Caco-2 (cell line): ENCODE measurements at regions not wholly inside any gene's neighbourhood (a gene's known extent, or its start where the extent isn't known, plus 50 kb on each side); places are given as distances from the start of the nearest gene placed in this dataset.
A peak's percentile ranks its signal among the peaks of the same experiment; 100 is the strongest.

Source experiments
- BruUV-seq: library from RNA; stranded (reverse); fragments of 400-500 nt; replicated peaks from 2 replicates; lab custom pipeline; 2021; lab: Mats Ljungman, UMichigan
- CTCF ChIA-PET: fragments of 300-600 bp; sonication (Branson Sonifier 250); formaldehyde crosslinking; loops from one replicate; lab custom pipeline; 2022; ENCODE audit warnings: antibody characterized with exemption; lab: Charles Lee
- POLR2A ChIA-PET: fragments of 300-600 bp; sonication (Branson Sonifier 250); formaldehyde crosslinking; loops from one replicate; lab custom pipeline; 2022; ENCODE audit warnings: antibody characterized with exemption; lab: Charles Lee
- DNase-seq, 2 experiments: peaks; one replicate each; pipeline versions ENCODE4 v3.0.0 to v3.0.0-alpha.2; 2020 to 2022
- H3K27me3 ChIP-seq: replicated peaks from 2 replicates; pipeline ENCODE4 v1.6.0; 2011; ENCODE audit warnings: low read length; ENCODE audit not compliant: control insufficient read depth, insufficient read depth
- H3K36me3 ChIP-seq: 2 replicates; pipeline ENCODE4 v1.5.1; 2011; ENCODE audit warnings: low read length; ENCODE audit not compliant: control insufficient read depth, insufficient read depth
- H3K4me1 ChIP-seq: fragments of 250-450 bp; sonication (Bioruptor Pico); 2 replicates; pipeline ENCODE4 v1.5.1; 2020; ENCODE audit warnings: mild to moderate bottlenecking
- H3K4me3 ChIP-seq: 2 replicates; pipeline ENCODE4 v1.5.1; 2011; ENCODE audit warnings: low read depth, mild to moderate bottlenecking, control low read depth, low read length
- H3K9me3 ChIP-seq: fragments of 250-450 bp; sonication (Bioruptor Pico); 2 replicates; pipeline ENCODE4 v1.5.1; 2020; ENCODE audit warnings: mild to moderate bottlenecking, moderate library complexity
- H3K27ac Mint-ChIP-seq: one replicate; pipeline ENCODE4 v1.8.0; 2022; ENCODE audit warnings: mixed read lengths; ENCODE audit not compliant: unreplicated experiment
- H3K27me3 Mint-ChIP-seq: one replicate; pipeline ENCODE4 v1.8.0; 2022; ENCODE audit warnings: mixed read lengths; ENCODE audit not compliant: insufficient read depth, unreplicated experiment
- H3K36me3 Mint-ChIP-seq: one replicate; pipeline ENCODE4 v1.8.0; 2022; ENCODE audit warnings: mild to moderate bottlenecking, mixed read lengths; ENCODE audit not compliant: insufficient read depth, unreplicated experiment
- H3K4me1 Mint-ChIP-seq: one replicate; pipeline ENCODE4 v1.8.0; 2022; ENCODE audit warnings: low read depth, mixed read lengths; ENCODE audit not compliant: unreplicated experiment
- H3K4me3 Mint-ChIP-seq: one replicate; pipeline ENCODE4 v1.8.0; 2022; ENCODE audit warnings: mild to moderate bottlenecking, moderate library complexity, mixed read lengths; ENCODE audit not compliant: unreplicated experiment
- H3K9me3 Mint-ChIP-seq: one replicate; pipeline ENCODE4 v1.8.0; 2022; ENCODE audit warnings: mixed read lengths; ENCODE audit not compliant: unreplicated experiment
- intact Hi-C: fragments of 100-400 bp; cut with micrococcal nuclease; formaldehyde crosslinking; loops from one replicate; pipeline ENCODE4 v1.10.0; 2022; ENCODE audit not compliant: unreplicated experiment
- TF ChIP-seq, protein P1 (sequence below), 2 experiments: fragments of 200-600 bp in 1 of 2; IDR thresholded peaks; 1 replicate in 1 of 2; 2 replicates in 1 of 2; pipeline versions ENCODE4 v1.5.1 to v1.8.0; 2011 to 2022; ENCODE audit warnings: antibody characterized with exemption in 1 of 2, control low read depth in 1 of 2, inconsistent platforms in 1 of 2, low read depth in 1 of 2, low read length in 1 of 2, mild to moderate bottlenecking in 1 of 2, moderate library complexity in 1 of 2; ENCODE audit not compliant: insufficient read depth in 1 of 2, severe bottlenecking in 1 of 2, unreplicated experiment in 1 of 2

GRCh38 chr7:115476671-115477181, 553.8 kb downstream of the TFEC start:
- H3K4me1 ChIP-seq, result no peaks in the 10 kb centered on the region
- TF ChIP-seq, protein P1, sequence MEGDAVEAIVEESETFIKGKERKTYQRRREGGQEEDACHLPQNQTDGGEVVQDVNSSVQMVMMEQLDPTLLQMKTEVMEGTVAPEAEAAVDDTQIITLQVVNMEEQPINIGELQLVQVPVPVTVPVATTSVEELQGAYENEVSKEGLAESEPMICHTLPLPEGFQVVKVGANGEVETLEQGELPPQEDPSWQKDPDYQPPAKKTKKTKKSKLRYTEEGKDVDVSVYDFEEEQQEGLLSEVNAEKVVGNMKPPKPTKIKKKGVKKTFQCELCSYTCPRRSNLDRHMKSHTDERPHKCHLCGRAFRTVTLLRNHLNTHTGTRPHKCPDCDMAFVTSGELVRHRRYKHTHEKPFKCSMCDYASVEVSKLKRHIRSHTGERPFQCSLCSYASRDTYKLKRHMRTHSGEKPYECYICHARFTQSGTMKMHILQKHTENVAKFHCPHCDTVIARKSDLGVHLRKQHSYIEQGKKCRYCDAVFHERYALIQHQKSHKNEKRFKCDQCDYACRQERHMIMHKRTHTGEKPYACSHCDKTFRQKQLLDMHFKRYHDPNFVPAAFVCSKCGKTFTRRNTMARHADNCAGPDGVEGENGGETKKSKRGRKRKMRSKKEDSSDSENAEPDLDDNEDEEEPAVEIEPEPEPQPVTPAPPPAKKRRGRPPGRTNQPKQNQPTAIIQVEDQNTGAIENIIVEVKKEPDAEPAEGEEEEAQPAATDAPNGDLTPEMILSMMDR (IDR thresholded peaks at IDR 0.05; ENCODE audit: insufficient read depth in 1 of 2, low read depth in 1 of 2, low read length in 1 of 2, severe bottlenecking in 1 of 2, unreplicated experiment in 1 of 2), result no peak
- no peak overlapping the region for H3K4me3 ChIP-seq
- Mint-ChIP-seq H3K9me3 (peaks cover 10% of the 10 kb centered on the region), H3K4me3 (peak overlapping the region; percentile 58), H3K4me1 (peaks cover 6% of the 10 kb centered on the region), H3K27ac (no peak overlapping the region), H3K27me3 (peaks cover 23% of the 10 kb centered on the region), H3K36me3 (no peaks in the 10 kb centered on the region)
- H3K27me3 ChIP-seq, result no peaks in the 10 kb centered on the region
- no peaks in the 10 kb centered on the region for H3K9me3 ChIP-seq
- no TSS peak for BruUV-seq
- no peaks in the 10 kb centered on the region for H3K36me3 ChIP-seq
- intact Hi-C loops, result loop anchor here (1.0 to 10.0 kb wide), 2 partner anchors 120 to 612 kb away; no protein-coding TSS in a partner anchor
- POLR2A ChIA-PET, result no interaction called here
- CTCF ChIA-PET, result interaction anchor here (0.9 kb wide), 1 partner anchor 375 kb away, joined by 4 read pairs; no protein-coding TSS in a partner anchor
- DNase-seq, result no peak

- no peak overlapping the region for H3K27ac Mint-ChIP-seq
- H3K27me3 ChIP-seq, result no peaks in the 10 kb centered on the region
- H3K9me3 ChIP-seq, result no peaks in the 10 kb centered on the region
- H3K4me3 Mint-ChIP-seq, result no peak overlapping the region
- no peaks in the 10 kb centered on the region for H3K36me3 ChIP-seq
- H3K36me3 Mint-ChIP-seq, result no peaks in the 10 kb centered on the region
- ChIA-PET CTCF (no interaction called here), POLR2A (no interaction called here)
- no peak overlapping the region for H3K4me3 ChIP-seq
- no peaks in the 10 kb centered on the region for H3K4me1 ChIP-seq
- peaks cover 20% of the 10 kb centered on the region for H3K27me3 Mint-ChIP-seq
- DNase-seq, result no peak
- TF ChIP-seq, protein P1 (IDR thresholded peaks at IDR 0.05; ENCODE audit: insufficient read depth in 1 of 2, low read depth in 1 of 2, low read length in 1 of 2, severe bottlenecking in 1 of 2, unreplicated experiment in 1 of 2), result peak in 1 of 2 experiments; percentile 26
- peaks cover 6% of the 10 kb centered on the region for H3K4me1 Mint-ChIP-seq
- no TSS peak for BruUV-seq
- intact Hi-C loops, result loop anchor here (1.0 to 10.0 kb wide), 2 partner anchors 120 to 611 kb away; no protein-coding TSS in a partner anchor
- H3K9me3 Mint-ChIP-seq, result peaks cover 10% of the 10 kb centered on the region
Measured at GRCh38 chr7:115475761-115476385, 554.0 kb downstream of the MDFIC start.

GRCh38 chr7:115475206-115475605, 553.3 kb downstream of the MDFIC start:
- no peaks in the 10 kb centered on the region for H3K9me3 ChIP-seq
- H3K9me3 Mint-ChIP-seq, result peaks cover 10% of the 10 kb centered on the region
- no peak for DNase-seq
- no peaks in the 10 kb centered on the region for H3K27me3 ChIP-seq
- POLR2A ChIA-PET, result no interaction called here
- H3K36me3 Mint-ChIP-seq, result no peaks in the 10 kb centered on the region
- no peak overlapping the region for H3K27ac Mint-ChIP-seq
- CTCF ChIA-PET, result no interaction called here
- H3K36me3 ChIP-seq, result no peaks in the 10 kb centered on the region
- H3K4me3 ChIP-seq, result no peak overlapping the region
- peaks cover 6% of the 10 kb centered on the region for H3K4me1 Mint-ChIP-seq
- no TSS peak for BruUV-seq
- H3K4me1 ChIP-seq, result no peaks in the 10 kb centered on the region
- H3K27me3 Mint-ChIP-seq, result peaks cover 20% of the 10 kb centered on the region
- intact Hi-C loops, result loop anchor here (10.0 kb wide), 1 partner anchor 610 kb away; no protein-coding TSS in a partner anchor
- TF ChIP-seq, protein P1 (IDR thresholded peaks at IDR 0.05; ENCODE audit: insufficient read depth in 1 of 2, low read depth in 1 of 2, low read length in 1 of 2, severe bottlenecking in 1 of 2, unreplicated experiment in 1 of 2), result no peak
- no peak overlapping the region for H3K4me3 Mint-ChIP-seq
